ENCODE measurements at regions not wholly inside any gene's neighbourhood (a gene's known extent, or its start where the extent isn't known, plus 50 kb on each side); places are given as distances from the start of the nearest gene placed in this dataset.

GRCh38 chr2:65681503-65681902 is 249.1 kb upstream of the SPRED2 start:
- TF ChIP-seq ZFX (IDR thresholded peaks at IDR 0.05; ENCODE audit: borderline replicate concordance) = no peak
- no peak for TF ChIP-seq CTCF (IDR thresholded peaks at IDR 0.05)
- H3K27ac ChIP-seq = no peak overlapping the region

GRCh38 chr2:65678779-65679391 is 246.5 kb upstream of the SPRED2 start:
- TF ChIP-seq ZFX (IDR thresholded peaks at IDR 0.05; ENCODE audit: borderline replicate concordance) (no peak), CTCF (IDR thresholded peaks at IDR 0.05) (no peak)
- no peak overlapping the region for H3K27ac ChIP-seq

GRCh38 chr2:65675350-65675749 is 243.0 kb upstream of the SPRED2 start:
- TF ChIP-seq ZFX (IDR thresholded peaks at IDR 0.05; ENCODE audit: borderline replicate concordance) (no peak), CTCF (IDR thresholded peaks at IDR 0.05) (no peak)

GRCh38 chr2:65671670-65672242 is 239.4 kb upstream of the SPRED2 start:
- TF ChIP-seq ZFX (IDR thresholded peaks at IDR 0.05; ENCODE audit: borderline replicate concordance) (no peak), CTCF (IDR thresholded peaks at IDR 0.05) (no peak)
- H3K27ac ChIP-seq = no peak overlapping the region

More at GRCh38 chr2:65675350-65675749, 243.0 kb upstream of the SPRED2 start:
- no peak overlapping the region for H3K27ac ChIP-seq

GRCh38 chr2:65669574-65669973 is 237.2 kb upstream of the SPRED2 start:
- TF ChIP-seq ZFX (IDR thresholded peaks at IDR 0.05; ENCODE audit: borderline replicate concordance) (no peak), CTCF (IDR thresholded peaks at IDR 0.05) (no peak)

GRCh38 chr2:65668744-65669143 is 236.3 kb upstream of the SPRED2 start:
- TF ChIP-seq CTCF (IDR thresholded peaks at IDR 0.05) = no peak
- TF ChIP-seq ZFX (IDR thresholded peaks at IDR 0.05; ENCODE audit: borderline replicate concordance) = no peak
- no peak overlapping the region for H3K27ac ChIP-seq

More at GRCh38 chr2:65669574-65669973, 237.2 kb upstream of the SPRED2 start:
- no peak overlapping the region for H3K27ac ChIP-seq

- no peak overlapping the region for H3K27ac ChIP-seq
Observed at GRCh38 chr2:65666156-65666725, 233.8 kb upstream of the SPRED2 start.

More at GRCh38 chr2:65666156-65666725, 233.8 kb upstream of the SPRED2 start:
- TF ChIP-seq ZFX (IDR thresholded peaks at IDR 0.05; ENCODE audit: borderline replicate concordance) (no peak), CTCF (IDR thresholded peaks at IDR 0.05) (no peak)
